ENCODE measurements at regions not wholly inside any gene's neighbourhood (a gene's known extent, or its start where the extent isn't known, plus 50 kb on each side); places are given as distances from the start of the nearest gene placed in this dataset.

GRCh38 chr5:113917997-113918396 lies 404.5 kb downstream of the YTHDC2 start:
- no peak for TF ChIP-seq CSRNP3 (CRISPR knock-in tag; IDR thresholded peaks at IDR 0.05)
- no peak for TF ChIP-seq PATZ1 (CRISPR knock-in tag; IDR thresholded peaks at IDR 0.05; ENCODE audit: borderline replicate concordance)
- no peak for TF ChIP-seq ARNTL (CRISPR knock-in tag; IDR thresholded peaks at IDR 0.05; ENCODE audit: borderline replicate concordance, low read depth)
- no peak for ATAC-seq

GRCh38 chr5:113922343-113922742 lies 408.8 kb downstream of the YTHDC2 start:
- ATAC-seq, result no peak
- TF ChIP-seq ZFP3 (CRISPR knock-in tag; IDR thresholded peaks at IDR 0.05), result no peak
- TF ChIP-seq ARNTL (CRISPR knock-in tag; IDR thresholded peaks at IDR 0.05; ENCODE audit: borderline replicate concordance, low read depth), result no peak
- TF ChIP-seq BACH2 (CRISPR knock-in tag; IDR thresholded peaks at IDR 0.05; ENCODE audit: borderline replicate concordance), result no peak
- TF ChIP-seq GLIS3 (CRISPR knock-in tag; IDR thresholded peaks at IDR 0.05), result no peak
- TF ChIP-seq ZFP30 (CRISPR knock-in tag; IDR thresholded peaks at IDR 0.05), result no peak
- TF ChIP-seq CSDC2 (CRISPR knock-in tag; IDR thresholded peaks at IDR 0.05), result no peak
- TF ChIP-seq ZNF70 (CRISPR knock-in tag; IDR thresholded peaks at IDR 0.05), result no peak
- TF ChIP-seq PPARA (CRISPR knock-in tag; IDR thresholded peaks at IDR 0.05; ENCODE audit: borderline replicate concordance), result no peak
- TF ChIP-seq POU6F1 (CRISPR knock-in tag; IDR thresholded peaks at IDR 0.05; ENCODE audit: borderline replicate concordance, low read depth), result no peak
- TF ChIP-seq SNAI2 (CRISPR knock-in tag; IDR thresholded peaks at IDR 0.05), result no peak
- TF ChIP-seq ESRRG (CRISPR knock-in tag; IDR thresholded peaks at IDR 0.05), result no peak
- no peak for TF ChIP-seq TCF4 (CRISPR knock-in tag; IDR thresholded peaks at IDR 0.05; ENCODE audit: borderline replicate concordance)
- TF ChIP-seq CREB5 (CRISPR knock-in tag; IDR thresholded peaks at IDR 0.05; ENCODE audit: low read depth), result no peak
- no peak for TF ChIP-seq TSHZ2 (CRISPR knock-in tag; IDR thresholded peaks at IDR 0.05)
- no peak for TF ChIP-seq ZC3H10 (CRISPR knock-in tag; IDR thresholded peaks at IDR 0.05)
- no peak for TF ChIP-seq ZNF8 (CRISPR knock-in tag; IDR thresholded peaks at IDR 0.05)

GRCh38 chr5:113935453-113935852 lies 422.0 kb downstream of the YTHDC2 start:
- ATAC-seq, result no peak
- TF ChIP-seq ARNTL (CRISPR knock-in tag; IDR thresholded peaks at IDR 0.05; ENCODE audit: borderline replicate concordance, low read depth), result no peak
- no peak for TF ChIP-seq TCF4 (CRISPR knock-in tag; IDR thresholded peaks at IDR 0.05; ENCODE audit: borderline replicate concordance)
- TF ChIP-seq RARB (CRISPR knock-in tag; IDR thresholded peaks at IDR 0.05), result no peak
- no peak for TF ChIP-seq PPARA (CRISPR knock-in tag; IDR thresholded peaks at IDR 0.05; ENCODE audit: borderline replicate concordance)
- no peak for TF ChIP-seq ZNF565 (CRISPR knock-in tag; conservative IDR thresholded peaks at IDR 0.05; ENCODE audit: low read depth)
- no peak for TF ChIP-seq PATZ1 (CRISPR knock-in tag; IDR thresholded peaks at IDR 0.05; ENCODE audit: borderline replicate concordance)
- no peak for TF ChIP-seq ZNF8 (CRISPR knock-in tag; IDR thresholded peaks at IDR 0.05)
- no peak for TF ChIP-seq ZNF70 (CRISPR knock-in tag; IDR thresholded peaks at IDR 0.05)
- TF ChIP-seq TSHZ2 (CRISPR knock-in tag; IDR thresholded peaks at IDR 0.05), result no peak
- TF ChIP-seq ZFP30 (CRISPR knock-in tag; IDR thresholded peaks at IDR 0.05), result no peak
- no peak for TF ChIP-seq SNAI2 (CRISPR knock-in tag; IDR thresholded peaks at IDR 0.05)
- TF ChIP-seq CSDC2 (CRISPR knock-in tag; IDR thresholded peaks at IDR 0.05), result no peak
- TF ChIP-seq POU6F1 (CRISPR knock-in tag; IDR thresholded peaks at IDR 0.05; ENCODE audit: borderline replicate concordance, low read depth), result no peak
- TF ChIP-seq BACH2 (CRISPR knock-in tag; IDR thresholded peaks at IDR 0.05; ENCODE audit: borderline replicate concordance), result no peak
- TF ChIP-seq ZC3H10 (CRISPR knock-in tag; IDR thresholded peaks at IDR 0.05), result no peak
- TF ChIP-seq GLIS3 (CRISPR knock-in tag; IDR thresholded peaks at IDR 0.05), result no peak

Measured in SK-N-SH treated with all-trans-retinoic acid at 6 μM for 48 hours (cell line).